Breast epithelium (tissue), 3 donors: ENCODE measurements at regions not wholly inside any gene's neighbourhood (a gene's known extent, or its start where the extent isn't known, plus 50 kb on each side); places are given as distances from the start of the nearest gene placed in this dataset.

Source experiments
- CTCF ChIP-seq, 3 donors: fragments of 450-650 bp; IDR thresholded peaks; one replicate each; pipeline ENCODE4 v1.5.1; 2016 to 2017; ENCODE audit warnings: antibody characterized with exemption in 3 of 3, mild to moderate bottlenecking in 3 of 3, moderate library complexity in 3 of 3
- POLR2A ChIP-seq: fragments of 450-650 bp; IDR thresholded peaks from one replicate; pipeline ENCODE4 v1.6.1; 2016; ENCODE audit warnings: antibody characterized with exemption, mild to moderate bottlenecking, moderate library complexity
- POLR2AphosphoS5 ChIP-seq, 3 donors: sonication (generic); formaldehyde crosslinking; IDR thresholded peaks; one replicate each; pipeline ENCODE4 v1.6.1; 2017; ENCODE audit warnings: antibody characterized with exemption in 3 of 3

- TF ChIP-seq CTCF (IDR thresholded peaks at IDR 0.05) (no peak), POLR2AphosphoS5 (IDR thresholded peaks at IDR 0.05) (no peak), POLR2A (no peak)
Observed at GRCh38 chr2:14016289-14016955, 616.1 kb upstream of the LRATD1 start.
